ENCODE measurements at regions not wholly inside any gene's neighbourhood (a gene's known extent, or its start where the extent isn't known, plus 50 kb on each side); places are given as distances from the start of the nearest gene placed in this dataset.

DNA sequence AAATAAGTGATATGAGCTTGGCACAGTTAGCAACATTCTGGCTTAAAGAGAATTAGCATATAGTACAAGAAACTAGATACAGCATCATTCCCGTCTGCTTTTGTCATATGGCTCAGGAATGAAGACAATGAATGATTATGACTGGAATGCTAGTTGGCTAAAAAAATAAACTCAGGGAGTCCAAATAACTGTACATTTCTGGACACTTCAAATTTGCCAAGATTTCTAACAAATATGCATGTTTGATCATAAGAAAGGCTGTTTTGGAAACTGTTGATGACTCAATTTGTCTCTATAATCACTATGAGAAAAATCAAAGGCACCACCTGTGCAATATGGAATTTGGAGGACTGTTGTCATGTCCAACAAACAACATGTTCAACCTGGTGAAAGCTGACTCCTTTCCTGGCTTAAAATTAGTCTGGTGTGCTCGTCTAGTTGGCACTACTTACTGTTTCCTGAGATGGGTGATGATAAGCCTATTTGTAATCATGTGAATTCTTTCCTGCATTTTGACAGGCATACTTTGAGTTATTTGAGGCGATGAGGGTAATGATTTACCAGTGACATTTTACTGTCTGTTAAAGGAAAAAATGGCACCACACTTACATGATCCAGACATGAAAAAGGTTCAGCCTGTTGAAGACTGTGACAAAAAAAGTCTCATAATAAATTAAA is 133.9 kb upstream of the CDH20 start:
- DNase-seq (ENCODE audit: low read depth), result no peak
- no peak overlapping the region for H3K4me3 ChIP-seq (ENCODE audit: low read depth, low read length)
- TF ChIP-seq, protein P1, sequence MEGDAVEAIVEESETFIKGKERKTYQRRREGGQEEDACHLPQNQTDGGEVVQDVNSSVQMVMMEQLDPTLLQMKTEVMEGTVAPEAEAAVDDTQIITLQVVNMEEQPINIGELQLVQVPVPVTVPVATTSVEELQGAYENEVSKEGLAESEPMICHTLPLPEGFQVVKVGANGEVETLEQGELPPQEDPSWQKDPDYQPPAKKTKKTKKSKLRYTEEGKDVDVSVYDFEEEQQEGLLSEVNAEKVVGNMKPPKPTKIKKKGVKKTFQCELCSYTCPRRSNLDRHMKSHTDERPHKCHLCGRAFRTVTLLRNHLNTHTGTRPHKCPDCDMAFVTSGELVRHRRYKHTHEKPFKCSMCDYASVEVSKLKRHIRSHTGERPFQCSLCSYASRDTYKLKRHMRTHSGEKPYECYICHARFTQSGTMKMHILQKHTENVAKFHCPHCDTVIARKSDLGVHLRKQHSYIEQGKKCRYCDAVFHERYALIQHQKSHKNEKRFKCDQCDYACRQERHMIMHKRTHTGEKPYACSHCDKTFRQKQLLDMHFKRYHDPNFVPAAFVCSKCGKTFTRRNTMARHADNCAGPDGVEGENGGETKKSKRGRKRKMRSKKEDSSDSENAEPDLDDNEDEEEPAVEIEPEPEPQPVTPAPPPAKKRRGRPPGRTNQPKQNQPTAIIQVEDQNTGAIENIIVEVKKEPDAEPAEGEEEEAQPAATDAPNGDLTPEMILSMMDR (IDR thresholded peaks at IDR 0.05; ENCODE audit: low read depth, low read length), result no peak
- TF ChIP-seq POLR2A (IDR thresholded peaks at IDR 0.05; ENCODE audit: extremely low read depth, insufficient read length), result no peak
- TF ChIP-seq MYC (IDR thresholded peaks at IDR 0.05; ENCODE audit: low read depth, low read length), result no peak
- TF ChIP-seq, protein P2, sequence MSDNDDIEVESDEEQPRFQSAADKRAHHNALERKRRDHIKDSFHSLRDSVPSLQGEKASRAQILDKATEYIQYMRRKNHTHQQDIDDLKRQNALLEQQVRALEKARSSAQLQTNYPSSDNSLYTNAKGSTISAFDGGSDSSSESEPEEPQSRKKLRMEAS (IDR thresholded peaks at IDR 0.05; ENCODE audit: low read depth, low read length), result no peak

DNA sequence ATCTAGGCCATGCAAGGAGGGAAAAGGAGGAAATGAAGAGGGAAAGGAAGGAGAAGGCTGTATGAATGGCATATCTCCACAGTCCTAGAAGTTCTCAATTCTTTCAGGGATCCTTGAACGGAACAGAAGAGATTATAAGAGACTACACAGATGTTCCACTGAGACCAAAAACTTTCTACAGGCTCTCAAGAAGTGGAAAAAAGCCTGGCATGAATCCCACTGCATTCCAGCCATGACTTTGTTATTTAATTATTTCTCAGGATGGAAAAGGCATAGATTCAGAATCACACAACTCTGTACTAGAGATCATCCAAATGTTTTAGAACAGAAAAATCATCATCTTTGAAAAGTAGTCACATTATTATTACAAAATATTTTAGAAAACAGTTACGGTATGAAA is 131.7 kb upstream of the CDH20 start:
- TF ChIP-seq POLR2A (IDR thresholded peaks at IDR 0.05; ENCODE audit: extremely low read depth, insufficient read length) (no peak), MYC (IDR thresholded peaks at IDR 0.05; ENCODE audit: low read depth, low read length) (no peak)
- TF ChIP-seq, protein P2 (IDR thresholded peaks at IDR 0.05; ENCODE audit: low read depth, low read length), result no peak
- TF ChIP-seq, protein P1 (IDR thresholded peaks at IDR 0.05; ENCODE audit: low read depth, low read length), result no peak
- no peak for DNase-seq (ENCODE audit: low read depth)
- no peak overlapping the region for H3K4me3 ChIP-seq (ENCODE audit: low read depth, low read length)

DNA sequence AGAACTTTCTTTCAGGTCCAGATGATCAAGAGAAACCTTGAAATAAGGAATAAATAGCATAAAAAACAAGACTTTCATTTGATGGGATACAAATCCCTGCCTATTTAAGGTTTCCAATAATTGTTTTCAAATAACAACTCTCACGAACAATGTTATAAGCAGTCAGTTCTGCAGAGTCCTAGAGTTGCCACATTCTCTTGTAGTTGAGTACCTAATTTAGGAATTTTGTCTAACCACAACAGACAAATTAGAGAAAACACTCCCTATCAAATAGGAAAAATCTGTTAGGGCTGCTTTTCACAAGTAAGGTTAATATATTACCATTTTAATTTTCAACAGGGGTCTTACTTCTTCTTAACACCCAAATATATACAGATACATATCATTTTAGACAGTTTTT is 130.1 kb upstream of the CDH20 start:
- no peak for DNase-seq (ENCODE audit: low read depth)
- TF ChIP-seq MYC (IDR thresholded peaks at IDR 0.05; ENCODE audit: low read depth, low read length), result no peak
- TF ChIP-seq, protein P2 (IDR thresholded peaks at IDR 0.05; ENCODE audit: low read depth, low read length), result no peak
- no peak overlapping the region for H3K4me3 ChIP-seq (ENCODE audit: low read depth, low read length)

DNA sequence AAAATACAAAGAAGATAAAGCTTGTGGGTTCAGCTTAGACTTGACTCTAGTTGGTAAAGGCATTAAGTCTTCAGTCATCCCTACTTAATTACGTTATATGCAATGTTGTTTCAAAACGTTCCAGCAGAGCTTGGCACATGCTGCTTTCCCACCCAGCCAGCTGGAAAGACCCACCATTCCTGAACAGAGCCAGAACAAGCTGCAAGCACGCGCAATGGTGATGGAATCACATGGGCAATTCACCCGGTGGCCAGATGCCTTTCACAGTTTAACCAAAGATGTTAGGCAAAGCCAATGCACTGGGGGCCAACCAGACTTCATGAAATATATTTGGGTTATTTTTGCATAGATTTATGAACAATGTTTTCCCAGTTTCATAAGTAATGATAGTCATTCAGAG is 123.4 kb upstream of the CDH20 start:
- TF ChIP-seq, protein P1 (IDR thresholded peaks at IDR 0.05; ENCODE audit: low read depth, low read length), result no peak
- no peak overlapping the region for H3K4me3 ChIP-seq (ENCODE audit: low read depth, low read length)
- no peak for DNase-seq (ENCODE audit: low read depth)

DNA sequence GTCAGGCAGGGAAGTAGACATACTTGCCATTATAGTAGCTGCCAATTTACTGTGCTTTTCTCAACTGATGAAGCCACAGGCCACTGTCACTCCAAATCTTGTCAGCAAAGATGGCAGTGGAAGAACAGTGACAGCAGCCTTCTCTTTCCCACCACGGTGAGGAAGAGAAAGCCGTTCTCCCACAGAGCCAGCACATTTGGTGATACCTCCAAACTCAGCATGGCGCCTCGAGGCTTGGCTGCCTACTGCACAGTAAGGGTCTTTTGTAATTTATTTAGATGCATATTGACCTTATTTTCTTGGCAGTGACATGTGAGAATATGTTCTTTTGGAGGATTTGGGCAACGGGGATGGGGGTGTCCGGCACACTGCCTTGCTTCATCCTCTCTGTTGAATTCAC is 117.2 kb upstream of the CDH20 start:
- no peak for DNase-seq (ENCODE audit: low read depth)
- TF ChIP-seq, protein P2 (IDR thresholded peaks at IDR 0.05; ENCODE audit: low read depth, low read length), result no peak
- TF ChIP-seq POLR2A (IDR thresholded peaks at IDR 0.05; ENCODE audit: extremely low read depth, insufficient read length) (no peak), MYC (IDR thresholded peaks at IDR 0.05; ENCODE audit: low read depth, low read length) (no peak)
- TF ChIP-seq, protein P1 (IDR thresholded peaks at IDR 0.05; ENCODE audit: low read depth, low read length), result no peak
- no peak overlapping the region for H3K4me3 ChIP-seq (ENCODE audit: low read depth, low read length)

DNA sequence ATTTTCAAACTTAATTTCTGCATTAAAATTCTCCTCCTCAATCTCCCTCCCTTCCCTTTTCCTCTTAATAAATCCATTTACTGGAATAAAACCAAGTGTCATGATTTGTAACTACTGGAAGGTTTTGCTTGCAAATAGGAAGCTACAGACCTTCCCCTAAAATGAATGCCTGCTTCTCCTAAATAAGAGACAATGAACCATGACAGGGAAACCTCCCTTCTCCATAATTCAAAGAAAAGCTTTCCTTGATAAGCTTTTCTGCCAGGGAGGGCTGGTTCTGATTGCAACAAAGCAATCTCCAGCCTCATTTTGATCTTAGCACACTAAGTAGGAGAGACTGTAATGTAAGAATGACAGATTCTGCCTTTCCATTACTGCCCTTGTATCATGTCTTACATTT is 111.0 kb upstream of the CDH20 start:
- no peak for DNase-seq (ENCODE audit: low read depth)
- H3K4me3 ChIP-seq (ENCODE audit: low read depth, low read length), result no peak overlapping the region
- TF ChIP-seq, protein P1 (IDR thresholded peaks at IDR 0.05; ENCODE audit: low read depth, low read length), result no peak
- TF ChIP-seq, protein P2 (IDR thresholded peaks at IDR 0.05; ENCODE audit: low read depth, low read length), result no peak
- TF ChIP-seq POLR2A (IDR thresholded peaks at IDR 0.05; ENCODE audit: extremely low read depth, insufficient read length), result no peak
- TF ChIP-seq MYC (IDR thresholded peaks at IDR 0.05; ENCODE audit: low read depth, low read length), result no peak

All from NB4 (cell line).